ENCODE measurements at regions not wholly inside any gene's neighbourhood (a gene's known extent, or its start where the extent isn't known, plus 50 kb on each side); places are given as distances from the start of the nearest gene placed in this dataset.

- Histone ChIP-seq H3K4me1 (ENCODE audit: insufficient read depth) (no peaks in the 10 kb centered on the region), H3K36me3 (no peaks in the 10 kb centered on the region), H3K9me3 (no peaks in the 10 kb centered on the region), H3K27ac (no peak overlapping the region), H3K27me3 (no peaks in the 10 kb centered on the region), H3K4me3 (no peak overlapping the region)
- TF ChIP-seq EP300 (IDR thresholded peaks at IDR 0.05) (no peak), CTCF (IDR thresholded peaks at IDR 0.05) (no peak), POLR2A (IDR thresholded peaks at IDR 0.05) (no peak)
- 86 to 94% (median 86%) methylated on average over 3 of the region's 3 CpGs for WGBS, 3 donors
- intact Hi-C loops (cut with DNase I), result no loop called here
- no peak for DNase-seq
These were observed 87.5 kb downstream of the MINAR1 start for GRCh38 chr15:79519628-79520027.

GRCh38 chr15:79520654-79521053, 88.5 kb downstream of the MINAR1 start:
- WGBS, 3 donors, result 79 to 96% (median 84%) methylated on average over 2 of the region's 2 CpGs
- no peaks in the 10 kb centered on the region for H3K9me3 ChIP-seq
- no peaks in the 10 kb centered on the region for H3K4me1 ChIP-seq (ENCODE audit: insufficient read depth)
- intact Hi-C loops (cut with DNase I), result no loop called here
- H3K4me3 ChIP-seq, result no peak overlapping the region
- no peak for TF ChIP-seq EP300 (IDR thresholded peaks at IDR 0.05)
- no peak for TF ChIP-seq CTCF (IDR thresholded peaks at IDR 0.05)
- no peak for TF ChIP-seq POLR2A (IDR thresholded peaks at IDR 0.05)
- no peak overlapping the region for H3K27ac ChIP-seq
- no peaks in the 10 kb centered on the region for H3K36me3 ChIP-seq
- DNase-seq, result no peak
- no peaks in the 10 kb centered on the region for H3K27me3 ChIP-seq

GRCh38 chr15:79522656-79523055, 90.5 kb downstream of the MINAR1 start:
- Histone ChIP-seq H3K4me3 (no peak overlapping the region), H3K27ac (no peak overlapping the region), H3K27me3 (no peaks in the 10 kb centered on the region), H3K36me3 (no peaks in the 10 kb centered on the region), H3K4me1 (ENCODE audit: insufficient read depth) (no peaks in the 10 kb centered on the region), H3K9me3 (no peaks in the 10 kb centered on the region)
- DNase-seq, result no peak
- TF ChIP-seq POLR2A (IDR thresholded peaks at IDR 0.05) (no peak), CTCF (IDR thresholded peaks at IDR 0.05) (no peak), EP300 (IDR thresholded peaks at IDR 0.05) (no peak)
- WGBS, 3 donors, result 75 to 92% (median 88%) methylated on average over 2 of the region's 2 CpGs
- intact Hi-C loops (cut with DNase I), result no loop called here

GRCh38 chr15:79523266-79523665, 91.1 kb downstream of the MINAR1 start:
- H3K4me1 ChIP-seq (ENCODE audit: insufficient read depth), result no peaks in the 10 kb centered on the region
- H3K9me3 ChIP-seq, result no peaks in the 10 kb centered on the region
- WGBS, 3 donors, result 22 to 24% (median 22%) methylated on average over 3 of the region's 3 CpGs
- no peak for DNase-seq
- H3K4me3 ChIP-seq, result no peak overlapping the region
- intact Hi-C loops (cut with DNase I), result no loop called here
- H3K27me3 ChIP-seq, result no peaks in the 10 kb centered on the region
- H3K36me3 ChIP-seq, result no peaks in the 10 kb centered on the region
- TF ChIP-seq EP300 (IDR thresholded peaks at IDR 0.05) (no peak), POLR2A (IDR thresholded peaks at IDR 0.05) (no peak)
- H3K27ac ChIP-seq, result no peak overlapping the region

- Histone ChIP-seq H3K27ac (no peak overlapping the region), H3K9me3 (no peaks in the 10 kb centered on the region), H3K4me3 (no peak overlapping the region), H3K36me3 (no peaks in the 10 kb centered on the region), H3K4me1 (ENCODE audit: insufficient read depth) (no peaks in the 10 kb centered on the region), H3K27me3 (no peaks in the 10 kb centered on the region)
- no peak for DNase-seq
- 81 to 84% (median 82%) methylated on average over 3 of the region's 3 CpGs for WGBS, 3 donors
- TF ChIP-seq EP300 (IDR thresholded peaks at IDR 0.05) (no peak), CTCF (IDR thresholded peaks at IDR 0.05) (no peak), POLR2A (IDR thresholded peaks at IDR 0.05) (no peak)
- intact Hi-C loops (cut with DNase I), result no loop called here
These were observed 92.4 kb downstream of the MINAR1 start for GRCh38 chr15:79524531-79524930.
